ENCODE measurements at regions not wholly inside any gene's neighbourhood (a gene's known extent, or its start where the extent isn't known, plus 50 kb on each side); places are given as distances from the start of the nearest gene placed in this dataset.
"Not testable (repeated sequence)": the region's sequence is repeated elsewhere in the genome, so short reads cannot be mapped to it uniquely, and the experiment has no call there.

GRCh38 chr22:27588915-27589314, 212.6 kb downstream of the MN1 start:
- no peak for DNase-seq

- DNase-seq = no peak
Measured at GRCh38 chr22:27591060-27591459, 210.5 kb downstream of the MN1 start.

- DNase-seq = no peak
Measured at GRCh38 chr22:27593378-27593777, 208.2 kb downstream of the MN1 start.

- no peak for DNase-seq
Measured at GRCh38 chr22:27594020-27594419, 207.5 kb downstream of the MN1 start.

GRCh38 chr22:27594474-27595134, 207.0 kb downstream of the MN1 start:
- no peak for DNase-seq

- no peak for DNase-seq
Measured at GRCh38 chr22:27596133-27596870, 205.3 kb downstream of the MN1 start.

- no peak for DNase-seq
Measured at GRCh38 chr22:27597703-27598444, 203.7 kb downstream of the MN1 start.

GRCh38 chr22:27598792-27599191, 202.8 kb downstream of the MN1 start:
- DNase-seq = no peak

GRCh38 chr22:27601195-27601594, 200.4 kb downstream of the MN1 start:
- DNase-seq = no peak

GRCh38 chr22:27602390-27602789, 199.2 kb downstream of the MN1 start:
- no peak for DNase-seq

- no peak for DNase-seq
Measured at GRCh38 chr22:27603111-27603799, 198.3 kb downstream of the MN1 start.

- DNase-seq = no peak
Measured at GRCh38 chr22:27603800-27604144, 197.8 kb downstream of the MN1 start.

- no peak for DNase-seq
Measured at GRCh38 chr22:27605390-27605789, 196.2 kb downstream of the MN1 start.

GRCh38 chr22:27607750-27608149, 193.8 kb downstream of the MN1 start:
- DNase-seq = not testable (repeated sequence)

GRCh38 chr22:27609451-27609888, 192.1 kb downstream of the MN1 start:
- no peak for DNase-seq

GRCh38 chr22:27610164-27610563, 191.4 kb downstream of the MN1 start:
- not testable (repeated sequence) for DNase-seq

GRCh38 chr22:27610863-27611786, 190.4 kb downstream of the MN1 start:
- no peak for DNase-seq

- no peak for DNase-seq
Measured at GRCh38 chr22:27612115-27612514, 189.4 kb downstream of the MN1 start.

- no peak for DNase-seq
Measured at GRCh38 chr22:27613099-27614005, 188.2 kb downstream of the MN1 start.

- no peak for DNase-seq
Measured at GRCh38 chr22:27614006-27614649, 187.4 kb downstream of the MN1 start.

- no peak for DNase-seq
Measured at GRCh38 chr22:27614650-27615007, 186.9 kb downstream of the MN1 start.

Data from NCI-H2107 (cell line).